H1 (cell line): ENCODE measurements at regions not wholly inside any gene's neighbourhood (a gene's known extent, or its start where the extent isn't known, plus 50 kb on each side); places are given as distances from the start of the nearest gene placed in this dataset.

Experiments
- CTCF ChIA-PET: fragments of 300-600 bp; sonication (Branson Sonifier 250); formaldehyde crosslinking; loops from one replicate; lab custom pipeline; 2021; ENCODE audit not compliant: partially characterized antibody; lab: Charles Lee
- POLR2A ChIA-PET: fragments of 300-600 bp; sonication (Branson Sonifier 250); formaldehyde crosslinking; loops from one replicate; lab custom pipeline; 2021; ENCODE audit warnings: inconsistent platforms; ENCODE audit not compliant: partially characterized antibody; lab: Charles Lee
- DNase-seq, 2 experiments: peaks; one replicate each; pipeline versions ENCODE4 v3.0.0 to v3.0.0-alpha.2; 2010 to 2022; ENCODE audit warnings: low spot score in 2 of 2, low read depth in 1 of 2, mixed read lengths in 1 of 2
- FAIRE-seq: peaks from 2 replicates; lab custom pipeline; 2011; peaks lifted over from hg19 to GRCh38; lab: Jason Lieb, UNC
- H2AFZ ChIP-seq: 2 replicates; pipeline ENCODE4 v1.8.1; 2012; ENCODE audit warnings: low read length, inconsistent platforms
- H2AK5ac ChIP-seq: 2 replicates; pipeline ENCODE4 v1.6.1; 2013; ENCODE audit warnings: low read depth, low read length
- H2BK120ac ChIP-seq: replicated peaks from 2 replicates; pipeline ENCODE3; 2013; ENCODE audit warnings: low read depth, low read length, inconsistent platforms
- H2BK12ac ChIP-seq: 2 replicates; pipeline ENCODE4 v1.6.1; 2013; ENCODE audit warnings: low read depth, low read length
- H2BK15ac ChIP-seq: 2 replicates; pipeline ENCODE4 v1.6.1; 2013; ENCODE audit warnings: low read length
- H2BK20ac ChIP-seq: 2 replicates; pipeline ENCODE4 v1.6.1; 2013; ENCODE audit warnings: low read length
- H2BK5ac ChIP-seq: 2 replicates; pipeline ENCODE4 v1.6.1; 2013; ENCODE audit warnings: low read depth, low read length
- H3K14ac ChIP-seq: 2 replicates; pipeline ENCODE4 v1.6.1; 2013; ENCODE audit warnings: inconsistent platforms; ENCODE audit not compliant: insufficient read length
- H3K18ac ChIP-seq: 2 replicates; pipeline ENCODE4 v1.6.1; 2013; ENCODE audit warnings: low read length; ENCODE audit errors: extremely low read depth
- H3K23ac ChIP-seq: 2 replicates; pipeline ENCODE4 v1.6.1; 2013; ENCODE audit warnings: inconsistent platforms; ENCODE audit not compliant: insufficient read length
- H3K23me2 ChIP-seq: 2 replicates; pipeline ENCODE4 v1.6.1; 2013; ENCODE audit warnings: low read depth, low read length
- H3K27ac ChIP-seq: 2 replicates; pipeline ENCODE4 v1.6.1; 2011; ENCODE audit warnings: low read depth, low read length, inconsistent platforms
- H3K27me3 ChIP-seq, 4 experiments: replicated peaks in 1 of 4; 1 replicate in 1 of 4; 2 replicates in 3 of 4; pipeline versions ENCODE4 v1.6.1 to v1.8.1; 2011 to 2013; ENCODE audit warnings: low read length in 3 of 4, mild to moderate bottlenecking in 3 of 4, inconsistent platforms in 2 of 4, mixed read lengths in 2 of 4, moderate library complexity in 1 of 4; ENCODE audit not compliant: control insufficient read depth in 3 of 4, insufficient read depth in 3 of 4; ENCODE audit errors: extremely low read depth in 1 of 4
- H3K36me3 ChIP-seq, 4 experiments: 2 replicates each; pipeline versions ENCODE4 v1.6.1 to v1.8.1; 2011 to 2013; ENCODE audit warnings: mild to moderate bottlenecking in 4 of 4, low read length in 3 of 4, moderate library complexity in 2 of 4, control low read depth in 1 of 4, inconsistent platforms in 1 of 4; ENCODE audit not compliant: insufficient read depth in 4 of 4, control insufficient read depth in 2 of 4
- H3K4ac ChIP-seq: replicated peaks from 2 replicates; pipeline ENCODE3; 2013; ENCODE audit warnings: low read length, low read depth, mixed read lengths, inconsistent platforms; ENCODE audit not compliant: insufficient read length
- H3K4me1 ChIP-seq, 4 experiments: replicated peaks in 1 of 4; 1 replicate in 1 of 4; 2 replicates in 3 of 4; pipeline versions ENCODE4 v1.6.1 to v1.8.1; 2011 to 2013; ENCODE audit warnings: low read length in 3 of 4, inconsistent platforms in 2 of 4, mixed read lengths in 1 of 4; ENCODE audit not compliant: insufficient read depth in 4 of 4, control insufficient read depth in 3 of 4
- H3K4me2 ChIP-seq, 2 experiments: 2 replicates each; pipeline versions ENCODE4 v1.6.1 to v1.8.1; 2011 to 2013; ENCODE audit warnings: low read depth in 2 of 2, low read length in 2 of 2, control low read depth in 1 of 2, inconsistent platforms in 1 of 2, mild to moderate bottlenecking in 1 of 2; ENCODE audit not compliant: insufficient read depth in 1 of 2
- H3K4me3 ChIP-seq, 4 experiments: fragments of 200-600, 300-600 bp in 1 of 4; sonication (generic), shearing (Covaris generic), sonication (Bioruptor Twin) in 1 of 4; 2 replicates each; pipeline versions ENCODE4 v1.5.1 to v1.8.1; 2011 to 2016; ENCODE audit warnings: low read length in 4 of 4, low read depth in 3 of 4, control low read depth in 2 of 4, inconsistent platforms in 2 of 4, mild to moderate bottlenecking in 2 of 4, mixed read lengths in 1 of 4, moderate library complexity in 1 of 4; ENCODE audit not compliant: insufficient read depth in 2 of 4; ENCODE audit errors: extremely low read depth in 1 of 4
- H3K56ac ChIP-seq: replicated peaks from 2 replicates; pipeline ENCODE3; 2013; ENCODE audit warnings: low read depth, mild to moderate bottlenecking, mixed read lengths, low read length, inconsistent platforms; ENCODE audit not compliant: insufficient read length
- H3K79me1 ChIP-seq: 2 replicates; pipeline ENCODE4 v1.6.1; 2013; ENCODE audit warnings: low read depth, low read length, control low read depth
- H3K79me2 ChIP-seq, 2 experiments: 2 replicates each; pipeline versions ENCODE4 v1.6.1 to v1.8.1; 2012 to 2013; ENCODE audit warnings: low read length in 2 of 2, mild to moderate bottlenecking in 2 of 2, inconsistent platforms in 1 of 2; ENCODE audit not compliant: insufficient read depth in 2 of 2, control insufficient read depth in 1 of 2
- H3K9ac ChIP-seq, 4 experiments: replicated peaks in 1 of 4; 1 replicate in 1 of 4; 2 replicates in 3 of 4; pipeline versions ENCODE4 v1.6.1 to v1.8.1; 2011 to 2013; ENCODE audit warnings: low read depth in 3 of 4, low read length in 3 of 4, control low read depth in 2 of 4, mild to moderate bottlenecking in 2 of 4, moderate library complexity in 2 of 4, inconsistent platforms in 1 of 4; ENCODE audit errors: extremely low read depth in 1 of 4
- H3K9me3 ChIP-seq, 2 experiments: 2 replicates each; pipeline versions ENCODE4 v1.6.1 to v1.8.1; 2012 to 2013; ENCODE audit warnings: mild to moderate bottlenecking in 2 of 2, moderate library complexity in 2 of 2, control low read depth in 1 of 2, inconsistent platforms in 1 of 2, low read depth in 1 of 2, low read length in 1 of 2, mixed read lengths in 1 of 2; ENCODE audit not compliant: insufficient read depth in 2 of 2
- H4K20me1 ChIP-seq, 2 experiments: replicated peaks in 1 of 2; 2 replicates each; pipeline versions ENCODE3 to v1.8.1; 2011 to 2013; ENCODE audit warnings: inconsistent platforms in 2 of 2, low read length in 2 of 2, mild to moderate bottlenecking in 1 of 2; ENCODE audit not compliant: insufficient read depth in 2 of 2, control insufficient read depth in 1 of 2
- H4K5ac ChIP-seq: 2 replicates; pipeline ENCODE4 v1.6.1; 2013; ENCODE audit warnings: low read length, low read depth, mixed read lengths, inconsistent platforms; ENCODE audit not compliant: insufficient read length
- H4K8ac ChIP-seq: 2 replicates; pipeline ENCODE4 v1.8.0; 2013; ENCODE audit warnings: mild to moderate bottlenecking, moderate library complexity, low read length, inconsistent platforms; ENCODE audit not compliant: insufficient read depth; ENCODE audit errors: extremely low read depth
- H4K91ac ChIP-seq: replicated peaks from 2 replicates; pipeline ENCODE3; 2013; ENCODE audit warnings: low read length, mixed read lengths, inconsistent platforms; ENCODE audit not compliant: insufficient read length
- CBX5 ChIP-seq: fragments of 300-800, 300-1000 bp; sonication (generic); IDR thresholded peaks from 2 replicates; pipeline ENCODE4 v1.7.1; 2016; ENCODE audit warnings: antibody characterized with exemption, low read length, low read depth
- CTBP2 ChIP-seq: IDR thresholded peaks from 2 replicates; pipeline ENCODE4 v1.7.0; 2011; ENCODE audit warnings: borderline replicate concordance, mild to moderate bottlenecking, moderate library complexity, mixed read lengths, low read length; ENCODE audit not compliant: insufficient read depth, insufficient read length
- CTCF ChIP-seq, 3 experiments: IDR thresholded peaks; 1 replicate in 2 of 3; 2 replicates in 1 of 3; pipeline versions ENCODE4 v1.5.1 to v1.6.1; 2011; ENCODE audit warnings: low read length in 3 of 3, mild to moderate bottlenecking in 3 of 3, inconsistent platforms in 2 of 3, low read depth in 1 of 3, moderate library complexity in 1 of 3; ENCODE audit not compliant: insufficient read depth in 1 of 3; ENCODE audit errors: control extremely low read depth in 1 of 3
- FOSL1 ChIP-seq: IDR thresholded peaks from 2 replicates; pipeline ENCODE4 v1.6.1; 2011; ENCODE audit warnings: mild to moderate bottlenecking, low read depth, low read length, moderate library complexity; ENCODE audit not compliant: insufficient read depth
- HDAC2 ChIP-seq, 2 experiments: fragments of 300-600 bp in 1 of 2; sonication (generic) in 1 of 2; IDR thresholded peaks; 2 replicates each; pipeline ENCODE4 v1.6.1; 2011 to 2012; ENCODE audit warnings: low read depth in 2 of 2, low read length in 2 of 2, mild to moderate bottlenecking in 2 of 2, moderate library complexity in 2 of 2, borderline replicate concordance in 1 of 2, inconsistent platforms in 1 of 2
- KDM1A ChIP-seq: fragments of 200-600, 300-600 bp; sonication (generic); IDR thresholded peaks from 2 replicates; pipeline ENCODE4 v1.7.1; 2016; ENCODE audit warnings: mild to moderate bottlenecking, low read length, borderline replicate concordance
- NANOG ChIP-seq: IDR thresholded peaks from 2 replicates; pipeline ENCODE4 v1.6.1; 2011; ENCODE audit warnings: low read length, low read depth, mild to moderate bottlenecking, inconsistent platforms; ENCODE audit not compliant: insufficient read depth, poor library complexity, severe bottlenecking
- PHF8 ChIP-seq: fragments of 200-600 bp; sonication (generic); conservative IDR thresholded peaks from 2 replicates; pipeline ENCODE4 v1.7.1; 2012; ENCODE audit warnings: low read depth, mild to moderate bottlenecking, inconsistent platforms, low read length, moderate library complexity
- RBBP5 ChIP-seq: IDR thresholded peaks from 2 replicates; pipeline ENCODE4 v1.7.1; 2012; ENCODE audit warnings: low read depth, mild to moderate bottlenecking, inconsistent platforms, low read length, moderate library complexity, borderline replicate concordance
- RNF2 ChIP-seq: fragments of 200-900, 300-1000 bp; sonication (generic); IDR thresholded peaks from 2 replicates; pipeline ENCODE4 v1.7.1; 2016; ENCODE audit warnings: borderline replicate concordance, low read depth, mild to moderate bottlenecking, antibody characterized with exemption, low read length; ENCODE audit not compliant: poor library complexity, severe bottlenecking; ENCODE audit errors: missing control alignments
- TAF1 ChIP-seq: IDR thresholded peaks from 2 replicates; pipeline ENCODE4 v1.6.1; 2011; ENCODE audit warnings: mild to moderate bottlenecking, low read depth, low read length
- WGBS, 2 experiments: shearing (Covaris generic) in 1 of 2; methylation state at CpG; one replicate each; pipeline versions ENCODE4 v1.1.6 to v1.1.7; 2013 to 2015; ENCODE audit warnings: low lambda C conversion rate in 2 of 2, mixed read lengths in 2 of 2, inconsistent platforms in 1 of 2, low coverage in 1 of 2, missing lambda C conversion rate in 1 of 2; ENCODE audit not compliant: insufficient replicate concordance in 2 of 2, insufficient coverage in 1 of 2, insufficient read length in 1 of 2; ENCODE audit errors: extremely low coverage in 1 of 2, missing lambda C conversion rate in 1 of 2; 5-methylcytosine and 5-hydroxymethylcytosine counted together

- 91% methylated on average over 2 of the region's 2 CpGs; no CpG with 5 or more reads in 1 of the 2 experiments for WGBS, 2 experiments
- Histone ChIP-seq H2BK12ac (no peak overlapping the region), H3K23ac (no peak overlapping the region), H2BK120ac (no peak overlapping the region), H4K20me1 (no peaks in the 10 kb centered on the region), H2AFZ (no peak overlapping the region), H3K27me3 (no peaks in the 10 kb centered on the region), H3K27ac (no peak overlapping the region), H3K79me2 (no peaks in the 10 kb centered on the region), H3K36me3 (no peaks in the 10 kb centered on the region), H4K8ac (no peak overlapping the region), H3K18ac (no peak overlapping the region), H4K91ac (no peak overlapping the region), H3K14ac (no peak overlapping the region), H3K56ac (no peak overlapping the region), H3K9ac (no peak overlapping the region), H3K4ac (no peak overlapping the region), H2BK5ac (no peak overlapping the region), H3K79me1 (no peaks in the 10 kb centered on the region), H2BK20ac (no peak overlapping the region), H3K23me2 (no peaks in the 10 kb centered on the region), H3K4me2 (no peak overlapping the region), H2AK5ac (no peak overlapping the region), H4K5ac (no peak overlapping the region), H3K4me3 (no peak overlapping the region), H3K4me1 (no peaks in the 10 kb centered on the region), H2BK15ac (no peak overlapping the region), H3K9me3 (no peaks in the 10 kb centered on the region)
- ChIA-PET CTCF (no interaction called here), POLR2A (no interaction called here)
- FAIRE-seq (no peak), DNase-seq (no peak)
- TF ChIP-seq RNF2 (no peak), TAF1 (no peak), PHF8 (no peak), KDM1A (no peak), CBX5 (no peak), CTBP2 (no peak), HDAC2 (IDR thresholded peaks at IDR 0.05; ENCODE audit: borderline replicate concordance in 1 of 2, low read depth in 2 of 2, low read length in 2 of 2) (no peak), CTCF (IDR thresholded peaks at IDR 0.05; ENCODE audit: control extremely low read depth in 1 of 3, insufficient read depth in 1 of 3, low read depth in 1 of 3, low read length in 3 of 3) (no peak), RBBP5 (no peak), FOSL1 (no peak), NANOG (no peak)
Measured at GRCh38 chrX:128685387-128685786, 633.2 kb upstream of the ACTRT1 start.
